Coronary artery (tissue), 2 donors: ENCODE measurements at regions not wholly inside any gene's neighbourhood (a gene's known extent, or its start where the extent isn't known, plus 50 kb on each side); places are given as distances from the start of the nearest gene placed in this dataset.

Experiments
- DNase-seq: peaks from one replicate; pipeline ENCODE4 v3.0.0-alpha.2; 2017; ENCODE audit warnings: low spot score
- H3K27ac ChIP-seq, 2 donors: fragments of 200-600 bp; sonication (generic); one replicate each; pipeline ENCODE4 v1.5.1; 2016 to 2019
- H3K4me3 ChIP-seq: fragments of 200-600 bp; sonication (generic); 2 replicates; pipeline ENCODE4 v1.5.1; 2016; ENCODE audit warnings: mild to moderate bottlenecking, moderate library complexity
- TF ChIP-seq, protein P1 (sequence below): fragments of 200-600 bp; sonication (generic); IDR thresholded peaks from one replicate; pipeline ENCODE4 v1.5.1; 2019; ENCODE audit warnings: antibody characterized with exemption

DNA sequence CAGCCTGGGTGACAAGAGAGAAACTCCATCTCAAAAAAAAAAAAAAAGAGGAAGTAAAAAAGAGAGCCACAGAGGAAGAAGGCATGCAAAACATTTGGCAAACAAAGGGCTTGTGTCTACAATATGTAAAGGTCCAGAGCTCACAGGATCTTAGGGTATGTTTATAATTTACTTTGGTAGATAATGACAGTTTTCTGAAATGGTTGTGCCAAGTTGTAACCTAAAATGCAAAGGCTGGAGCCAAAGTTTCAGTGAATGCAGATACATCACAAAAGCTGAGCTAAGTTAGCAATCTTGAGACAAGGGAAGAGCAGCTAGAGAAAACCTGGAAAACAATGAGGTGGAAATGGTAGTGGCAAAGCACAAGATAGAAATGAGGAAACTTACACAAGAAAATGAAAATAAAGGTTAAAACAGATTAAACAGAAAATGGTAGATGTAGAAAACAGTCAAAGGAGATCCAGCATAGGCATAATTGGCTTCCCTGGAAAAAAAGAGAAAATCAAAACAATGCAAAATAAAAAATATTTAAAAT is 77.5 kb upstream of the HK2 start:
- TF ChIP-seq, protein P1, sequence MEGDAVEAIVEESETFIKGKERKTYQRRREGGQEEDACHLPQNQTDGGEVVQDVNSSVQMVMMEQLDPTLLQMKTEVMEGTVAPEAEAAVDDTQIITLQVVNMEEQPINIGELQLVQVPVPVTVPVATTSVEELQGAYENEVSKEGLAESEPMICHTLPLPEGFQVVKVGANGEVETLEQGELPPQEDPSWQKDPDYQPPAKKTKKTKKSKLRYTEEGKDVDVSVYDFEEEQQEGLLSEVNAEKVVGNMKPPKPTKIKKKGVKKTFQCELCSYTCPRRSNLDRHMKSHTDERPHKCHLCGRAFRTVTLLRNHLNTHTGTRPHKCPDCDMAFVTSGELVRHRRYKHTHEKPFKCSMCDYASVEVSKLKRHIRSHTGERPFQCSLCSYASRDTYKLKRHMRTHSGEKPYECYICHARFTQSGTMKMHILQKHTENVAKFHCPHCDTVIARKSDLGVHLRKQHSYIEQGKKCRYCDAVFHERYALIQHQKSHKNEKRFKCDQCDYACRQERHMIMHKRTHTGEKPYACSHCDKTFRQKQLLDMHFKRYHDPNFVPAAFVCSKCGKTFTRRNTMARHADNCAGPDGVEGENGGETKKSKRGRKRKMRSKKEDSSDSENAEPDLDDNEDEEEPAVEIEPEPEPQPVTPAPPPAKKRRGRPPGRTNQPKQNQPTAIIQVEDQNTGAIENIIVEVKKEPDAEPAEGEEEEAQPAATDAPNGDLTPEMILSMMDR, result no peak
- DNase-seq, result no peak
- Histone ChIP-seq H3K4me3 (no peak overlapping the region), H3K27ac (no peak overlapping the region)

GRCh38 chr2:74759986-74760385 is 73.9 kb upstream of the HK2 start:
- Histone ChIP-seq H3K4me3 (no peak overlapping the region), H3K27ac (no peak overlapping the region)
- DNase-seq, result no peak
- TF ChIP-seq, protein P1, result no peak

DNA sequence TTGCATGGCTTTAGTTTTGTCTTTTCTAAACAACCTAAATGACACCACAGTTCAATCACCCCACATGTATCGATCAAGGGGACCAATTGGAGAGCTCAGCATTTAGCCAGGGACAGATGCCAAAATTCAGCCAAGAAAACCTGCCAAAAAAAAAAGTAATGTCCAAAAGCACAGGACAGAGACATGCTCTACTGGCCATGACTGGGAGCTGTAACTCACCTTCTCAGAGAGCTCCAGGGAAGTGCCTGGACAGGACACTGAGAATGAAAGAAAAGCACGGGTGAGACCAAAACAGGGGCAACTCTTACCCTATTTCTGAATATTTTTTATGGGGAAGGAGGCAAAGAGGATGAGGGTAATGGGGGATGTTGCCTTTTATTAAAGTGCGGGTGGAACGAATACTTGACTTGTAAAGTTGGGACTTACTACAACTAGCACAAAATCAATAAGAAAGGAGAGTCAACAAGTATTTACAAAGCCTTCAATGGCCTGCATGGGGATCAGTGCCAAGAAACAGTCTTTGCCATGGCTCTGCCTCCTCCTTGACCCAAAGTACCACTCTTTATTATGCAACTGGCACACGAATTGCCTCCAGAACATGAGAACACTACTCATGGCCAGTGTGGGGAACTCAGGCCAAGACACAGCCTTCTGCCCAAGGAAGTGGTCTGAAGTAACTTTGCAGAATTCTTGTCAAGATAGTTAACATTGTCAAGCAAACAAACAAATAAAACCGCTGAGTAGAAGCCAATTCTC is 72.9 kb upstream of the HK2 start:
- Histone ChIP-seq H3K4me3 (no peak overlapping the region), H3K27ac (no peak overlapping the region)
- TF ChIP-seq, protein P1, result no peak
- no peak for DNase-seq

GRCh38 chr2:74762789-74763188 is 71.1 kb upstream of the HK2 start:
- H3K27ac ChIP-seq, result no peak overlapping the region
- TF ChIP-seq, protein P1, result no peak
- no peak overlapping the region for H3K4me3 ChIP-seq
- DNase-seq, result no peak

- Histone ChIP-seq H3K27ac (peak overlapping the region in 1 of 2 donors; percentile 1), H3K4me3 (no peak overlapping the region)
- DNase-seq, result no peak
- TF ChIP-seq, protein P1, result no peak
Observed at GRCh38 chr2:74763962-74764428, 69.9 kb upstream of the HK2 start.

DNA sequence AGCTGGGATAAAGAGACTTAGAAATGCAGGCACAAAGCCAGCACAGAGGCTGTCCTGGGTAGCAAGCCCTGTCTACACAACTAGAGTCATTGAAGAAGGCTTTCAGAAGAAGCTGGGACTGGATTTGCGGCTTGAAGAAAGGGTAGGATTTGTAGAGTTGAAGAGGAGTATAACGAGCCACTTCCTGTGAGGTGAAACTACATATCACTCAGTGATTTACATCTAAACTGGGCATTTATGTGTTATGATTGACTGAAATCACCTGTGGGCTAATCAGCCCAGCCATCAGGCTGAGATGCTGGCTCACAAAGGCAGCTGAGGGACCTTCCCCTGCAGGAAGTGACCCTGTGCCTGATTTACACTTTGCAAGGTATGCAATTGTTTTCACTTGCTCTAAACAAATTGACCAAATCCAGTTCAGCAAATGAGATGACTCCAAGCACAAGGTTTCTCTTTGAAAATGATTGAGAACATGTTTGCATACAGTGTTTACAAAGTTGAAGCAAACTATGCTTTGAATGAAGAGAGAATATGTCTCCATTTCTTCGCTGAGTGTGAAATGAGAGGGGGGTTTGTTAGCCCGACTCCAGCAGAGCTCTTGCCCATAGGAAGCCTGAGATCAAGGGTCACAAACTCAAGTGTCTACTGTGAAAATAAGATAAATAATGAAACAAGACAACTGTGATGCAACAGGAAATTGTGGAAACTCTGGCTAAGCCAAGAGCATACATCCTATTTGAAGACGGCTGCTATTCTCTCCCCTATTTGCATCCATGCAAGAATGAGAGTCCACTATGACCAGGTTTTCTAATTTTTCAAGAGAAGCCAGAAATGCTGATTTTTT is 69.3 kb upstream of the HK2 start:
- Histone ChIP-seq H3K4me3 (no peak overlapping the region), H3K27ac (peak overlapping the region in 1 of 2 donors; percentile 1)
- TF ChIP-seq, protein P1, result no peak
- no peak for DNase-seq
